Naive thymus-derived CD4-positive, alpha-beta T cell (primary cell): ENCODE measurements at regions not wholly inside any gene's neighbourhood (a gene's known extent, or its start where the extent isn't known, plus 50 kb on each side); places are given as distances from the start of the nearest gene placed in this dataset.

Experiments
- ATAC-seq: fragments of 150-1000 bp; cut with Tn5 transposase; 2 replicates; pipeline ENCODE4 v1.10.0; 2021; ENCODE audit warnings: mild to moderate bottlenecking, moderate library complexity
- CTCF ChIA-PET: fragments of 350-600 bp; sonication (Branson Sonifier 250); formaldehyde crosslinking; loops from one replicate; lab custom pipeline; 2021; ENCODE audit warnings: antibody characterized with exemption; lab: Charles Lee
- POLR2A ChIA-PET: fragments of 350-600 bp; sonication (Branson Sonifier 250); formaldehyde crosslinking; loops from one replicate; lab custom pipeline; 2021; ENCODE audit warnings: antibody characterized with exemption, inconsistent platforms; lab: Charles Lee
- DNase-seq, 9 donors: peaks; one replicate each; pipeline versions ENCODE4 v3.0.0 to v3.0.0-alpha.2; 2020 to 2022; ENCODE audit warnings: mixed read lengths in 1 of 9
- H3K27ac ChIP-seq: one replicate; pipeline ENCODE4 v1.7.0; 2013; ENCODE audit warnings: mild to moderate bottlenecking, low read depth, low read length, moderate library complexity
- H3K27me3 ChIP-seq, 2 donors: one replicate each; pipeline ENCODE4 v1.7.0; 2013; ENCODE audit warnings: low read length in 2 of 2, mild to moderate bottlenecking in 2 of 2, moderate library complexity in 2 of 2; ENCODE audit not compliant: control insufficient read depth in 2 of 2, insufficient read depth in 2 of 2
- H3K36me3 ChIP-seq, 3 experiments: 1 replicate in 2 of 3; 2 replicates in 1 of 3; pipeline ENCODE4 v1.7.0; 2013; ENCODE audit warnings: low read length in 3 of 3, mild to moderate bottlenecking in 3 of 3, moderate library complexity in 1 of 3; ENCODE audit not compliant: insufficient read depth in 3 of 3, control insufficient read depth in 2 of 3
- H3K4me1 ChIP-seq, 2 donors: one replicate each; pipeline ENCODE4 v1.7.0; 2013; ENCODE audit warnings: low read length in 2 of 2, mild to moderate bottlenecking in 2 of 2, moderate library complexity in 1 of 2; ENCODE audit not compliant: control insufficient read depth in 2 of 2, insufficient read depth in 2 of 2
- H3K4me3 ChIP-seq: 2 replicates; pipeline ENCODE4 v1.7.0; 2013; ENCODE audit warnings: mild to moderate bottlenecking, low read length
- H3K9me3 ChIP-seq, 3 experiments: 1 replicate in 2 of 3; 2 replicates in 1 of 3; pipeline ENCODE4 v1.7.0; 2013; ENCODE audit warnings: low read length in 3 of 3; ENCODE audit not compliant: control insufficient read depth in 2 of 3
- H3K27ac Mint-ChIP-seq, 9 donors: one replicate each; pipeline ENCODE4 v1.8.0; 2020 to 2022; ENCODE audit warnings: mixed read lengths in 9 of 9, mild to moderate bottlenecking in 8 of 9, moderate library complexity in 5 of 9, inconsistent platforms in 2 of 9
- H3K27me3 Mint-ChIP-seq, 5 donors: one replicate each; pipeline ENCODE4 v1.8.0; 2021 to 2022; ENCODE audit warnings: mixed read lengths in 5 of 5, mild to moderate bottlenecking in 1 of 5
- H3K36me3 Mint-ChIP-seq, 5 donors: one replicate each; pipeline ENCODE4 v1.8.0; 2020 to 2022; ENCODE audit warnings: mixed read lengths in 5 of 5, mild to moderate bottlenecking in 3 of 5, inconsistent platforms in 1 of 5
- H3K4me1 Mint-ChIP-seq, 7 donors: one replicate each; pipeline ENCODE4 v1.8.0; 2020 to 2022; ENCODE audit warnings: mixed read lengths in 7 of 7, mild to moderate bottlenecking in 3 of 7, inconsistent platforms in 1 of 7
- H3K4me3 Mint-ChIP-seq, 10 donors: one replicate each; pipeline ENCODE4 v1.8.0; 2020 to 2022; ENCODE audit warnings: mild to moderate bottlenecking in 10 of 10, mixed read lengths in 10 of 10, moderate library complexity in 6 of 10, inconsistent platforms in 2 of 10
- H3K9me3 Mint-ChIP-seq, 11 donors: one replicate each; pipeline ENCODE4 v1.8.0; 2020 to 2022; ENCODE audit warnings: mixed read lengths in 11 of 11, mild to moderate bottlenecking in 4 of 11, inconsistent platforms in 1 of 11, moderate library complexity in 1 of 11
- intact Hi-C, 2 donors: fragments of 100-400 bp; cut with micrococcal nuclease; formaldehyde crosslinking; loops; one replicate each; pipeline ENCODE4 v1.15.1; 2023

GRCh38 chr20:60764328-60764727 is 487.7 kb upstream of the CDH4 start:
- DNase-seq (no peak), ATAC-seq (no peak)
- intact Hi-C loops: no loop called here
- Histone ChIP-seq H3K9me3 (no peaks in the 10 kb centered on the region), H3K36me3 (no peaks in the 10 kb centered on the region), H3K27ac (no peak overlapping the region), H3K4me3 (no peak overlapping the region), H3K27me3 (no peaks in the 10 kb centered on the region), H3K4me1 (no peaks in the 10 kb centered on the region)
- Mint-ChIP-seq H3K27me3 (peaks cover 0 to 5% (median 0%) of the 10 kb centered on the region in 5 donors), H3K27ac (no peak overlapping the region), H3K36me3 (no peaks in the 10 kb centered on the region), H3K4me1 (peaks cover 0 to 1% (median 0%) of the 10 kb centered on the region in 7 donors), H3K4me3 (no peak overlapping the region), H3K9me3 (peaks cover 0 to 2% (median 0%) of the 10 kb centered on the region in 11 donors)
- ChIA-PET CTCF (no interaction called here), POLR2A (no interaction called here)

GRCh38 chr20:60764771-60765170 is 487.3 kb upstream of the CDH4 start:
- intact Hi-C loops: no loop called here
- POLR2A ChIA-PET: no interaction called here
- no peak for ATAC-seq

GRCh38 chr20:60765821-60766403 is 486.1 kb upstream of the CDH4 start:
- no peaks in the 10 kb centered on the region for H3K4me1 ChIP-seq
- CTCF ChIA-PET: no interaction called here
- H3K9me3 Mint-ChIP-seq: peaks cover 0 to 2% (median 0%) of the 10 kb centered on the region in 11 donors
- no peak overlapping the region for H3K4me3 Mint-ChIP-seq
- H3K27me3 Mint-ChIP-seq: peaks cover 0 to 10% (median 2%) of the 10 kb centered on the region in 5 donors
- no peaks in the 10 kb centered on the region for H3K36me3 ChIP-seq
- POLR2A ChIA-PET: no interaction called here
- no peaks in the 10 kb centered on the region for H3K9me3 ChIP-seq
- DNase-seq (no peak), ATAC-seq (no peak)
- H3K4me3 ChIP-seq: no peak overlapping the region
- H3K36me3 Mint-ChIP-seq: no peaks in the 10 kb centered on the region
- no peaks in the 10 kb centered on the region for H3K27me3 ChIP-seq
- no peak overlapping the region for H3K27ac Mint-ChIP-seq
- H3K4me1 Mint-ChIP-seq: peaks cover 0 to under 1% (median 0%) of the 10 kb centered on the region in 7 donors
- intact Hi-C loops: no loop called here
- H3K27ac ChIP-seq: no peak overlapping the region

More at GRCh38 chr20:60764771-60765170, 487.3 kb upstream of the CDH4 start:
- Histone ChIP-seq H3K36me3 (no peaks in the 10 kb centered on the region), H3K27me3 (no peaks in the 10 kb centered on the region), H3K4me1 (no peaks in the 10 kb centered on the region), H3K27ac (no peak overlapping the region), H3K9me3 (no peaks in the 10 kb centered on the region), H3K4me3 (no peak overlapping the region)
- Mint-ChIP-seq H3K9me3 (peaks cover 0 to 2% (median 0%) of the 10 kb centered on the region in 11 donors), H3K27ac (no peak overlapping the region), H3K36me3 (no peaks in the 10 kb centered on the region), H3K27me3 (peaks cover 0 to 9% (median 0%) of the 10 kb centered on the region in 5 donors), H3K4me1 (peaks cover 0 to 1% (median 0%) of the 10 kb centered on the region in 7 donors), H3K4me3 (no peak overlapping the region)
- CTCF ChIA-PET: no interaction called here
- DNase-seq: no peak

- no peak overlapping the region for H3K4me3 ChIP-seq
- H3K36me3 Mint-ChIP-seq: no peaks in the 10 kb centered on the region
- H3K9me3 ChIP-seq: no peaks in the 10 kb centered on the region
- H3K4me1 Mint-ChIP-seq: no peaks in the 10 kb centered on the region
- peaks cover 0 to 2% (median 0%) of the 10 kb centered on the region in 11 donors for H3K9me3 Mint-ChIP-seq
- H3K27me3 Mint-ChIP-seq: peaks cover 0 to 9% (median 2%) of the 10 kb centered on the region in 5 donors
- H3K27ac ChIP-seq: no peak overlapping the region
- H3K4me1 ChIP-seq: no peaks in the 10 kb centered on the region
- no peaks in the 10 kb centered on the region for H3K36me3 ChIP-seq
- intact Hi-C loops: no loop called here
- ATAC-seq: no peak
- no peaks in the 10 kb centered on the region for H3K27me3 ChIP-seq
- no peak overlapping the region for H3K4me3 Mint-ChIP-seq
- DNase-seq: no peak
- CTCF ChIA-PET: no interaction called here
- POLR2A ChIA-PET: no interaction called here
- H3K27ac Mint-ChIP-seq: no peak overlapping the region
These were observed 483.8 kb upstream of the CDH4 start for GRCh38 chr20:60768216-60768615.

- CTCF ChIA-PET: no interaction called here
- Histone ChIP-seq H3K4me1 (no peaks in the 10 kb centered on the region), H3K36me3 (no peaks in the 10 kb centered on the region), H3K27me3 (no peaks in the 10 kb centered on the region), H3K4me3 (no peak overlapping the region), H3K27ac (no peak overlapping the region), H3K9me3 (peaks cover 0 to 4% (median 0%) of the 10 kb centered on the region in 3 experiments)
- POLR2A ChIA-PET: no interaction called here
- H3K27me3 Mint-ChIP-seq: peaks cover 0 to 8% (median 4%) of the 10 kb centered on the region in 5 donors
- no peak for ATAC-seq
- no peaks in the 10 kb centered on the region for H3K36me3 Mint-ChIP-seq
- H3K27ac Mint-ChIP-seq: no peak overlapping the region
- H3K9me3 Mint-ChIP-seq: peaks cover 0 to 10% (median 3%) of the 10 kb centered on the region in 11 donors
- no peaks in the 10 kb centered on the region for H3K4me1 Mint-ChIP-seq
- intact Hi-C loops: no loop called here
- no peak for DNase-seq
- no peak overlapping the region for H3K4me3 Mint-ChIP-seq
These were observed 471.6 kb upstream of the CDH4 start for GRCh38 chr20:60780388-60781025.

GRCh38 chr20:60782959-60783625 is 469.0 kb upstream of the CDH4 start:
- Histone ChIP-seq H3K27ac (no peak overlapping the region), H3K36me3 (no peaks in the 10 kb centered on the region), H3K4me1 (no peaks in the 10 kb centered on the region), H3K27me3 (no peaks in the 10 kb centered on the region), H3K9me3 (peaks cover 0 to 4% (median 0%) of the 10 kb centered on the region in 3 experiments), H3K4me3 (no peak overlapping the region)
- Mint-ChIP-seq H3K27me3 (peaks cover 0 to 5% (median 2%) of the 10 kb centered on the region in 5 donors), H3K36me3 (no peaks in the 10 kb centered on the region), H3K4me1 (no peaks in the 10 kb centered on the region), H3K27ac (no peak overlapping the region), H3K9me3 (peaks cover 0 to 6% (median 0%) of the 10 kb centered on the region in 11 donors), H3K4me3 (no peak overlapping the region)
- intact Hi-C loops: no loop called here
- ATAC-seq (no peak), DNase-seq (no peak)
- CTCF ChIA-PET: no interaction called here
- POLR2A ChIA-PET: no interaction called here
